Right forelimb (tissue), 1 donor: ENCODE measurements at regions not wholly inside any gene's neighbourhood (a gene's known extent, or its start where the extent isn't known, plus 50 kb on each side); places are given as distances from the start of the nearest gene placed in this dataset.

ENCODE experiments used
- DNase-seq: peaks from one replicate; pipeline ENCODE4 v3.0.0-alpha.2; 2018

- DNase-seq, result peak; percentile 78
Observed at GRCh38 chr12:126742241-126742641, 1524.7 kb upstream of the TMEM132C start.

DNA sequence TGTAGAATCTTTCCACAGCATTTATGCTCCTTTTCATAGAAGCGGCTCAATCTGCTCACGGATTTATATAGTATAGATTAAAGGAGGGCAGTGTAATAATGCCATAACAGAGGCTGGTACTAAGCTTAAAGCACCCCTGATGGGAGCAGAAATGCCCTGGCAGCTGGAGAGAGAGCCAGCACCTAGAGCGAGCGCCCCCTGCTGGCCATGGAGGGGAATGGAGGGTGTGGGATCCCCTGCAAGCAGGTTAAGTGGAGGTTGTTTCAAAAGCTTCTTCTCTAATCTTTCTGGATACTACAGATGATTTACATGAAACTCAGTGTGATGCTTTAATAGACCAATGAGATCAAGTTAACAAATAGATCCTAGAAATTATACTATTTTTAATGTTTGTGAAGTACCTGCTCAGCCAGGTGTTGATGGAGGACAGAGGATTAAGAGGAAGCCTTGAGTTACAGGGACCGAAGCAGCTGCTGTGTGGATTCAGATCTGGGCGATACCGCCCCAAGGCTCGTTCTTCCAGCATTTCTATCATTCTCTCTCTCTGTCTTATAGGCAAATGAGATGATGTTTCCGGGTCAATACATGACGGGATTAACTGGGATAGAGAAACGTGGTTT is 1519.3 kb upstream of the TMEM132C start:
- no peak for DNase-seq

DNA sequence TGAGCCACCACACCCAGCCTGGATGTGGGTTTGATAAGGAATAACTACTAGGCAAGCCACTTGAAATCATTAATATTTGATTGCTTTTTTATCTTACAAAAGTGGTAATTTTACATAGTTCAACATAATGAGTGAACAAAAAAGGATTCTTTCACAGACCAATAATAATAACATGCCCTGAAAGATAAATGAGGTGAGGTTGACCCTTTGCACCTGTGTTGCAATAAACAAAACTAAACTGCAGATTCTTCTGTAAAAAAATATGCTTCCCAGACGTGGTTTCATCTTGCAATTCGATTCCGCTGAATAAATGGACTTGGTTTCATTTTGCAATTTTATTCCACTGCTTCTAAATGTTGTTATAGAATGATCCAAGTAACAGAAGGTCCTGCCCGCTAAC is 1514.9 kb upstream of the TMEM132C start:
- no peak for DNase-seq

DNA sequence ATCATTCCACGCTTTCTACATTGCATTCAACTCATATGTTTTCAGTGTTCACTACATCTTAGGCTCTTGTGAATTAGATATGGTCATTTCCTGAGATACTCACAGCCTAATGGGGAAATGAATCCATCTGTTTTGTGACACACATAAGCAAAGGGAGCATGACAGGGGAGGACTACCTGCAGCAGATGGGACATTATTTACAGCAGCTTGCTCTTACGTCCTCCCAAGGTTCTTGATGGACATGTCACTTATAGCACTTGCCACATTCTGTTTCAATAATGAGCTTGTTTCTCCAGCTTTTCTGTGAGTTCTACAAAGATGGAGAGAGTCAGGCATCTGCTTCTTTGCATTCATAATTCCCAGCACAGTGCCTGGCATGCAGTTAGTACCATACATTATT is 1509.6 kb upstream of the TMEM132C start:
- DNase-seq, result no peak

DNA sequence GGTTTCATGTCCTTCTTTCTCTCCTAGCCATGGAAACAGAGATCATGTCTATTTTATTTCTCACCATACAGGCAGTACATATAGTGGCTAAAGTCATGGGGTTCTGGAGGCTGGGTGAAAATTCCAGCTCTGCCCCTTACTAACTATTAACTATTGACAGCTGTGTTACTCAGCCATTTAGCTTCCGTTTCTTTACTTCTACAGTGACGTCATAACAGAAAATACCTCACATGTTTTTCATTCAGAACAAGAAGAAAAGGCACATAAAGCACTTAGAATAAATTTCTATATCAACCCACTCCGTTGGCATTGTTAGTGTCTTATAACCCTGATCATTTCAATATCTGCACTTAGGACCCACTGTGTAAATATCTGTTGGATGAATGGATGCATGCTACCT is 1506.9 kb upstream of the TMEM132C start:
- DNase-seq, result no peak

DNA sequence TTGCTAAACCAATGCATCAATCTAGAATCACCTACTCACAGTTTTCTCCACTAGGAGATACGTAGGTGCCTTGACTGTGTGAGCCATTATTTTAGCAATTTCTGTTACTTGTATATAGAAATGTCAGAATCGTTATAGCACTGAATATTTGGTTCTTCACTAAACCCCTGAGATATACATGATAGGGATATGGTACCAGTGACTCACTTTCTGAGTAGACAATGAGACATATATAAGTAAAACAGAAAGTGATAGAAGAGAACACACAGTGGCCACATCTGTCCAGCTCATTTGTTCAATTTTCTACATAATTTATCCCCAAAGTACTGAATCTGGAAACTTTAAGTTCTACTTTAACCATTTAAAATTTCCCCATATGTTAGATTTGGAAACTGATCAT is 1505.5 kb upstream of the TMEM132C start:
- no peak for DNase-seq

DNA sequence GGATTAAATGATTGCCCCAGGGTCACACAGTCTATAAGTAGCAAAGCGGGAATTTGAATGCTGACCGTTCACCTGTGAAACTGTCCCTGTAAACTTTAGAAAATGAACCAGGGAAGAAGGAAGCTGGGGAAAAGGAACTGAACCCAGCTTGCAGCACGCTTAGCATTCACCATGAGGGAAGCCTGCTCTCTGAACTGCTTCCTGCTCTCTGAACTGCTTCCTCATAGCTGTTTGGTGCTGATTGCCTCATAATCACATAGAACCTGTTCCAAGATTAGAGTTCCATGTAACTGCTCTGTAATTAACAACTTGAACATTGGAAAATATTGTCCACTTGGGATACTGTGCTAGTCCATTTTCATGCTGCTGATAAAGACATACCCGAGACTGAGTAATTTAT is 1504.8 kb upstream of the TMEM132C start:
- no peak for DNase-seq

- no peak for DNase-seq
Observed at GRCh38 chr12:126763359-126763758, 1503.6 kb upstream of the TMEM132C start.

GRCh38 chr12:126767334-126767733 is 1499.6 kb upstream of the TMEM132C start:
- no peak for DNase-seq

- no peak for DNase-seq
Observed at GRCh38 chr12:126768517-126768916, 1498.5 kb upstream of the TMEM132C start.

- no peak for DNase-seq
Observed at GRCh38 chr12:126770188-126770587, 1496.8 kb upstream of the TMEM132C start.

DNA sequence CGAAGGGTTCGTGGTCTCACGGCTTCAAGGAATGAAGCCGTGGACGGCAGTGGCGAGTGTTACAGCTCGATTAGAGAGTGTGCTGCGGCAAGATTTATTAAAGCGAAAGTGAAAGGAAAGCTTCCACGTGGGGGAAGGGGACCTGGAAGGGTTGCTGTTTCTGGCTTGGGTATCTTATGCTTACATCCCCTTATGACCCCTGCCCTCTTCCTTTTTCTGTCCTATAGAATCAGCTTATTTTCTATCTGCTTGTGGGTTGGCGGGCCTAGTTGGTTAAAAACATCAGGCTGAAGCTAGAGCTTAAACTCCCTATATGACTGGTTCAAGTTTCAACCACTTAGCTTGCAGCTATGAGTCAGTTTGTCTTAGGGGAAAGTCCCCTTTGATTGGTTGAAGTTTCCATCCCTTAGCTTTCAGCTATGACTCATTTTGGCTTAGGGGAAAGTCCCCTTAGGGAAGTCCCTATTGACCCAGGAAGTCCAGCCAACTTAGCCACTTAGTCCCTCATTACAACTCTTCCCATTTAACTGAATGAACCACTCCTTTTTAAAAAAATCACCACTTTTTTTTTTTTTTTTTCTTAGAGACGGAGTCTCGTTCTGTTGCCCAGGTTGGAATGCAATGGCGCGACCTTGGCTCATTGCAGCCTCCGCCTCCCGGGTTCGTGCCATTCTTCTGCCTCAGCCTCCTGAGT is 1494.7 kb upstream of the TMEM132C start:
- no peak for DNase-seq

- DNase-seq, result no peak
Observed at GRCh38 chr12:126773012-126773411, 1494.0 kb upstream of the TMEM132C start.

- no peak for DNase-seq
Observed at GRCh38 chr12:126773491-126773890, 1493.5 kb upstream of the TMEM132C start.

- DNase-seq, result no peak
Observed at GRCh38 chr12:126776026-126776655, 1490.8 kb upstream of the TMEM132C start.

DNA sequence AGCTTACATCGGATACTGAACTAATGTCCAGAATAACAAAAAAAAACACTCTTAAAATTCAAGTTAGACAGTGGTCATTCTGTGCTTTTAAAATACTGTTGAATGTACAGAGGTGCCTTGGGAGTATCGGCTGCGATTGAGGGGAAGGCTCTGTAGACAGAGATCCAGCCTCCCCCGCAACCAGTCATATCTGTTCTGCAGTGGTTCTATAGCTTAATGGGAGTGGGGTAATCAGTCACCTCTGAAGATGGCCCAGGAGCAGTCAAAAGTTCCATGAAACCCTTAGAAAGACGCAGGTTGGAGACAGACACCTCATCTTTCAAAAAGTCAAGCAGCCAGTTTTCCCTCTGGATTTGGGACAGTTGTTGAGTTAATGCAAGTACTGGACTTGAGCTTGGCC is 1486.6 kb upstream of the TMEM132C start:
- DNase-seq, result no peak

- DNase-seq, result no peak
Observed at GRCh38 chr12:126781593-126781992, 1485.4 kb upstream of the TMEM132C start.

DNA sequence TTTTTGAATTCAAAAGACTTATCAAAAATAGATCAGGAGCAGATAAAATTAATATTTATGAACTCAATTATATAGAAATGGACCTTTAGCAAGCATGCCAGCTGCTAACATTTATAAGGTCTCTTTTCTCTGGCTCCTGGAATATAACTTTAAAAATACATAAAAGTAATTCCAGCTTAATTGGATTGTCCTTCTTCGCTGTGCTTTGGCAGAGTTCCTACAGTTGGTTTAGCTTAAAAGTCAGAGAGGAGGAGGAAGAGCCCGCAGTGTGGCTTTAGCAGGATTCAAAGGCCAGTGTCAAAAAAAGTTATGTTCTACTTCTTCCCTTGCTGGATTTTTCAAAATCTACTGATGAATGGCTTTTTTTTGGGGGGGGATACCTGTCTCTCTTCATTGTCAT is 1484.9 kb upstream of the TMEM132C start:
- no peak for DNase-seq

- DNase-seq, result no peak
Observed at GRCh38 chr12:126784328-126784921, 1482.5 kb upstream of the TMEM132C start.

DNA sequence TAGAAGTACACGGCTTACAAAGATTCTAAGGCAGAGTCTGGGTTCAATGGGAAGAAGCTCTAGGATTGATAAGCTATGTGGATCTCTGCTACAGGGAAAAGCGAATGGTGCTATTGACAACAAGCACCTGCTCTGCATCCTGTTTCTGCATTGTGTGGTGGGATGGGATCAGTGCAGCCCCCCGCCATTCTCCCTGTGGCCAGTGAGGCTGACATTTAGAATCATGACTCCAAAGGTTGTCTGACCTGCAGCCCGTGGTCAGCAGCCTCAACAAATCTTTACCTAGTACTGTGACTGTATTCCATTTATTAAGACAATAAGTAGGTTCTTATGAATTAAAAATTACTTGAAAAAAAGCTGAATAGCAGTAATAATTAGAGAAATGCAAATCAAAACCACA is 1477.0 kb upstream of the TMEM132C start:
- no peak for DNase-seq

- no peak for DNase-seq
Observed at GRCh38 chr12:126791122-126791521, 1475.8 kb upstream of the TMEM132C start.

DNA sequence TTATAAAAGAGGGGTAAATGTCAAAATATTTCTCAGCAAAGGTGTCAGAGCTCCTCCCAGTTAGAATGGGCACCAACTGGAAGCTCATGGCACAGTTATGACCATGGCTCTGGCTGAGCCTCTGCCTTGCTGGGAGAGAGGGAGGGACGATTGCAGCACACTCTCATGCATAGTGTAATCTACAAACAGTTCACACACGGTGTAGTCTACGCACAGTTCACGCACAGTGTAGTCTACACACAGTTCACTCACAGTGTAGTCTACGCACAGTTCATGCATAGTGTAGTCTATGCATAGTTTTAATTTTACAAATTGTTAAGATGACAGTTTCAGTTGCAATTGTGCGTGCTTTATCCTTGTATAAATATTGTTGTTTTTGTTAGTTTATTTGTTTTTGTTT is 1474.6 kb upstream of the TMEM132C start:
- no peak for DNase-seq

GRCh38 chr12:126797525-126797924 is 1469.4 kb upstream of the TMEM132C start:
- no peak for DNase-seq

DNA sequence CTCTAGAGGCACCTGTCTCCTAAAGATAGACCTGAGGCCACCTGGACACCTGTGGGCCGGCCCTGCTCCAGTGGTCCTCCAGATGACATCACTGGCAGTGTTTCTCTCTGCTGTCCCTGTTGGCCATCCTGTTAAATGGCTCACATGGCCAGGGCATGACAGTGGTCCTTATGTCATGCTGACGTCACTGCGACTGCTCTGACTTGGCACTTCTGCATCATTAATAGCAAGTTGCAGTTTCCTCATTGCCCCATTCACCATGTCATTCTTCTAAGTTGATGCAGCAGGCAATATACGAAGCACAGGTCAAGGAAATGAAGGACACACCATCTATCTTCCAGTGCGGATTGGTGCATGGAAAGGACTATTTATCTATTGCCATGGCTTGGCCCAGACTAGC is 1468.5 kb upstream of the TMEM132C start:
- no peak for DNase-seq
